ENCODE measurements at regions not wholly inside any gene's neighbourhood (a gene's known extent, or its start where the extent isn't known, plus 50 kb on each side); places are given as distances from the start of the nearest gene placed in this dataset.

- H3K9ac ChIP-seq (ENCODE audit: extremely low read depth, low read length, poor library complexity, severe bottlenecking): no peak overlapping the region
- no peak overlapping the region for H3K4me3 Mint-ChIP-seq
- no peak overlapping the region for H3K27ac ChIP-seq (ENCODE audit: low read depth, low read length)
- no peak for DNase-seq
- no peak overlapping the region for H3K4me3 ChIP-seq (ENCODE audit: low read length)
- TF ChIP-seq CTCF (conservative IDR thresholded peaks at IDR 0.05): no peak
- no peaks in the 10 kb centered on the region for H3K36me3 ChIP-seq (ENCODE audit: control insufficient read depth, insufficient read depth, low read length)
- H3K4me1 Mint-ChIP-seq: no peaks in the 10 kb centered on the region
- WGBS, 2 experiments (ENCODE audit: insufficient coverage in 1 of 2, insufficient read length in 1 of 2): 90 to 100% methylated on average over 2 to 5 of the region's 5 CpGs
- no peaks in the 10 kb centered on the region for H3K36me3 Mint-ChIP-seq (ENCODE audit: low read depth)
- no peaks in the 10 kb centered on the region for H3K27me3 Mint-ChIP-seq (ENCODE audit: insufficient read depth)
- no peaks in the 10 kb centered on the region for H3K9me3 ChIP-seq (ENCODE audit: control insufficient read depth, low read length)
- no peaks in the 10 kb centered on the region for H3K4me1 ChIP-seq (ENCODE audit: control insufficient read depth, insufficient read depth, low read length)
- H3K27me3 ChIP-seq (ENCODE audit: control insufficient read depth, insufficient read depth, low read length, poor library complexity, severe bottlenecking): no peaks in the 10 kb centered on the region
- H3K27ac Mint-ChIP-seq: no peak overlapping the region
- no peaks in the 10 kb centered on the region for H3K9me3 Mint-ChIP-seq
Observed at GRCh38 chr13:79688741-79689140, 207.8 kb downstream of the NDFIP2 start.

GRCh38 chr13:79686441-79686840 lies 205.5 kb downstream of the NDFIP2 start:
- Mint-ChIP-seq H3K4me3 (no peak overlapping the region), H3K27ac (no peak overlapping the region), H3K36me3 (ENCODE audit: low read depth) (no peaks in the 10 kb centered on the region), H3K9me3 (peaks cover 2% of the 10 kb centered on the region), H3K27me3 (ENCODE audit: insufficient read depth) (no peaks in the 10 kb centered on the region), H3K4me1 (no peaks in the 10 kb centered on the region)
- H3K9ac ChIP-seq (ENCODE audit: extremely low read depth, low read length, poor library complexity, severe bottlenecking): no peak overlapping the region
- H3K4me1 ChIP-seq (ENCODE audit: control insufficient read depth, insufficient read depth, low read length): no peaks in the 10 kb centered on the region
- no peak for TF ChIP-seq CTCF (conservative IDR thresholded peaks at IDR 0.05)
- H3K36me3 ChIP-seq (ENCODE audit: control insufficient read depth, insufficient read depth, low read length): no peaks in the 10 kb centered on the region
- no peak overlapping the region for H3K4me3 ChIP-seq (ENCODE audit: low read length)
- no peak for DNase-seq
- no peaks in the 10 kb centered on the region for H3K9me3 ChIP-seq (ENCODE audit: control insufficient read depth, low read length)
- H3K27ac ChIP-seq (ENCODE audit: low read depth, low read length): no peak overlapping the region
- no peaks in the 10 kb centered on the region for H3K27me3 ChIP-seq (ENCODE audit: control insufficient read depth, insufficient read depth, low read length, poor library complexity, severe bottlenecking)
- WGBS, 2 experiments (ENCODE audit: insufficient coverage in 1 of 2, insufficient read length in 1 of 2): 94 to 96% methylated on average over 6 of the region's 6 CpGs

- Histone ChIP-seq H3K4me1 (ENCODE audit: control insufficient read depth, insufficient read depth, low read length) (no peaks in the 10 kb centered on the region), H3K27me3 (ENCODE audit: control insufficient read depth, insufficient read depth, low read length, poor library complexity, severe bottlenecking) (no peaks in the 10 kb centered on the region), H3K27ac (ENCODE audit: low read depth, low read length) (no peak overlapping the region), H3K9me3 (ENCODE audit: control insufficient read depth, low read length) (no peaks in the 10 kb centered on the region), H3K36me3 (ENCODE audit: control insufficient read depth, insufficient read depth, low read length) (no peaks in the 10 kb centered on the region), H3K9ac (ENCODE audit: extremely low read depth, low read length, poor library complexity, severe bottlenecking) (no peak overlapping the region), H3K4me3 (ENCODE audit: low read length) (no peak overlapping the region)
- H3K4me3 Mint-ChIP-seq: no peak overlapping the region
- 98 to 100% methylated on average over 1 to 3 of the region's 3 CpGs for WGBS, 2 experiments (ENCODE audit: insufficient coverage in 1 of 2, insufficient read length in 1 of 2)
- H3K9me3 Mint-ChIP-seq: peaks cover 2% of the 10 kb centered on the region
- H3K27me3 Mint-ChIP-seq (ENCODE audit: insufficient read depth): no peaks in the 10 kb centered on the region
- no peaks in the 10 kb centered on the region for H3K36me3 Mint-ChIP-seq (ENCODE audit: low read depth)
- H3K27ac Mint-ChIP-seq: no peak overlapping the region
- peaks cover 1% of the 10 kb centered on the region for H3K4me1 Mint-ChIP-seq
- no peak for TF ChIP-seq CTCF (conservative IDR thresholded peaks at IDR 0.05)
- DNase-seq: no peak
Observed at GRCh38 chr13:79684371-79684770, 203.4 kb downstream of the NDFIP2 start.
